Pulmonary artery endothelial cell (primary cell): ENCODE measurements at regions not wholly inside any gene's neighbourhood (a gene's known extent, or its start where the extent isn't known, plus 50 kb on each side); places are given as distances from the start of the nearest gene placed in this dataset.
A peak's percentile ranks its signal among the peaks of the same experiment; 100 is the strongest.
"Not testable (repeated sequence)": the region's sequence is repeated elsewhere in the genome, so short reads cannot be mapped to it uniquely, and the experiment has no call there.

Experiments
- DNase-seq: peaks from one replicate; pipeline ENCODE4 v3.0.0-alpha.2; 2011; ENCODE audit warnings: low read depth, low spot score

DNA sequence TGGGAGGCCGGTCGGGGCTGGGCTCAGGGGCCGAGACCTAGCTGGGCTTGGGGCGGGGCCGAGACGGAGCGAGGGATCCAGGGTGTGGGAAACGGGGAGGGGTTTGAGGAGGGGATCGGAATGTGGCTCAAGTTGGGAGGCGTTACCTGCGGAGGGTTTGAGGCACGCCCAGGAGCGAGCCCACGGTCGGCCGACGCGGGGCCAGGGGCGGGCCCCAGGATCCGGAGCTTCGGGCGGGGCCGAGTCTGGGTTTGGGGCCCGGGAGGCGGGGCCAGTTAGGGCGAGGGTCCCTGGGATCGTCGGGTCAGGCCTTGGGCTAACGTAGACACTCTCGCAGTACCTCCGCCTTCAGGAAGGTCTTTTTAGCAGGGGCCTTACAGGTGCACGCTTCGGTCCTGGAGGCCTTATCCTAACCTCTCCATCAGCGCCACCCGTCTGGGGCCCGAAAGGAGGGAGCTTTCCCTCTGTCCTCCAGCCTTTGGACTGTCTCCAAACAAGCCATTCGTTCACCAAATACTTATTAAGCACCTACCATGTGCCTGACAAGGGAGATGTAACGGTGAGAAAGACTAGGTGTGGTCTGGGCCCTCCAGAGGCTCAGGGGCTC, 228.2 kb upstream of the FRG2C start:
- DNase-seq, result not testable (repeated sequence)

- DNase-seq, result not testable (repeated sequence)
These were observed 223.1 kb upstream of the FRG2C start for GRCh38 chr3:75440986-75441385.

- not testable (repeated sequence) for DNase-seq
These were observed 219.5 kb upstream of the FRG2C start for GRCh38 chr3:75444634-75445033.

DNA sequence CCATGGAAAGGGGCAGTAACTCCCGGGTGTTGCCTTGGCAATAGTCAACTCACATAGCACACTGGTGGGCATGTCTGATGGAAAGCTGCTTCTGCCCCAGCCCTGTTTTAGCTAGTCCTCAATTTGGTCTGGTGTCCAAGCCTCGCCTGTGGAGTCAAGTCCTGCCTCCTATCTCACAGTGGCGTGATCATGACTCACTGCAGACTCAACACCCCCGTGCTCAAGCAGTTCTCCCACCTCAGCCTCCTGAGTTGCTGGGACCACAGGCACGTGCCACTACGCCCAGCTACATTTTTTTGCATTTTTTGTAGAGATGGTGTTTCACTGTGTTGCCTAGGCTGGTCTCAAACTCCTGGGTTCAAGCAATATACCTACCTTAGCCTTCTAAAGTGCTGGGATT, 218.9 kb upstream of the FRG2C start:
- not testable (repeated sequence) for DNase-seq

- not testable (repeated sequence) for DNase-seq
These were observed 217.2 kb upstream of the FRG2C start for GRCh38 chr3:75446948-75447347.

GRCh38 chr3:75453328-75453727, 210.8 kb upstream of the FRG2C start:
- DNase-seq, result peak; percentile 17

DNA sequence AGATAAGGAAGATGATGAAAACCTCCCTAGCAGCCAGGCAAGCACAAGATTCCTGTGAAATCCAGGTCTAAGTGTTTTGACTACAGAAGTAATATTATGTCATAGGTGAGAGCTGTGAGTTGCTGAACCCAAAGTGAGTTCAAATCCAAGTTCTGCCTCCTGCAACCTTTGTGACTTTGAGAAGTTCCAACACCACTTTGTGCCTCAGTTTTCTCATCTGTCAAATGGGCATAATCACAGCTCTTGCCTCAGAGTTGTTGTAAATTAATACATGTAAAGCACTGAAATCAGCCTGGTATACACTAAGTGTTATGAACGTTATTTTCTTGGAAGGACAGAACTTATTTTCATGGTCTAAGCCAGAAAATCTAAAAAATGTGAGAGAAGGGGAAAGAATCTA, 210.3 kb upstream of the FRG2C start:
- DNase-seq, result not testable (repeated sequence)

- not testable (repeated sequence) for DNase-seq
These were observed 189.6 kb upstream of the FRG2C start for GRCh38 chr3:75474530-75474929.

GRCh38 chr3:75496600-75496999, 167.5 kb upstream of the FRG2C start:
- DNase-seq, result not testable (repeated sequence)

DNA sequence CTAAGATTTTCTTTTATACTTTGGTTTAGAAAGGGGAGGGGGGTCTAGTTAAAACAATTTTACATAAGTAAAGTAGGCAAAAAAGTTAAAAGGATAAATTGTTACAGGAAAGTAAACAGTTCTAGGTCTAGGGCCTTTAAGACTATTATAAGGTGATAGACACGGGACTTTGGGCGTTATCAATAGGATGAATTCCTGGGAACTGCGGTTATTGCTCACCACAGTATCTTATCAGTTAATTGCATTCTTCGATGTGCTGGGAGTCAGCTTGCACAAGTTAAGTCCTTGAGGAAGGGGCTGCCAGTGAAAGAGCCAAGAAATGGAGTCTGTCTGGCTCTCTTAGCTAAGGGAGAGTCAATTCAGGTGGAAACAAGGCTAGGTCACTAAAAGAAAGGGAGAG, 163.8 kb upstream of the FRG2C start:
- DNase-seq, result not testable (repeated sequence)

DNA sequence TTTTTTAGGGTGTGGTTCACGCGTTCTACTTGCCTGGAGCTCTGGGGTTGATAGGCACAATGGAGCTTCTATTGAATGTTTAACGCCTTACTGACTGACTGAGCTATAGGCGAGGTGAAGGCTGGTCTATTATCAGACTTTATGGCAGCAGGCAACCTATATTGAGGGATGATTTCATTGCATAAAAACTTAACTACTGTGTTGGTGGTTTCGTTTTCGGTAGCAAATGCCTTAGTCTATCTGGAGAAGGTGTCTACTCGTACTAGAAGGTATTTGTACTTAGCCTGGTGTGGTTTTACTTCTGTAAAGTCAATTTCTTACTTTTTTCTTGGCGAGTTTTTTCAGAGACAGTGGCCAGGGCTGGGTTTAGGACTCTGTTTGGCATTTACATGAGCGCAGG, 162.0 kb upstream of the FRG2C start:
- not testable (repeated sequence) for DNase-seq

GRCh38 chr3:75502769-75503756, 161.1 kb upstream of the FRG2C start:
- not testable (repeated sequence) for DNase-seq

GRCh38 chr3:75506603-75507002, 157.5 kb upstream of the FRG2C start:
- DNase-seq, result no peak

DNA sequence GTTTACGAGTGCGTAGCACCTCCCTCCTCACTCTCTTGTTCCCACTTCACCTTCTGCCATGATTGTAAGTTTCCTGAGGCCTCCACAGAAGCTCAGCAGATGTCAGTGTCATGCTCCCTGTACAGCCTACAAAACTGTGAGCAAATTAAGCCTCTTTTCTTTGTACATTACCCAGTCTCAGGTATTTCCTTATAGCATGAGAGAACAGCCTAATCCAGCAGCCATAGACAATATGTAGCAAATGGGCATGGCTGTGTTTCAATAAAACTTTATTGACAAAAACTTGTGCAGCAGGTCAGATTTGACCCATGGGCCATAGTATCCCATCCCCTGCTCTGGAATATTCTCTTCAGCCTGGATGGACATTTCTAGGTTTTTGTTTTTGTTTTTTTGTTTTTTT, 156.2 kb upstream of the FRG2C start:
- DNase-seq, result not testable (repeated sequence)

GRCh38 chr3:75527657-75528056, 136.5 kb upstream of the FRG2C start:
- not testable (repeated sequence) for DNase-seq

GRCh38 chr3:75552095-75552494, 112.0 kb upstream of the FRG2C start:
- not testable (repeated sequence) for DNase-seq

GRCh38 chr3:75564427-75564826, 99.7 kb upstream of the FRG2C start:
- not testable (repeated sequence) for DNase-seq

DNA sequence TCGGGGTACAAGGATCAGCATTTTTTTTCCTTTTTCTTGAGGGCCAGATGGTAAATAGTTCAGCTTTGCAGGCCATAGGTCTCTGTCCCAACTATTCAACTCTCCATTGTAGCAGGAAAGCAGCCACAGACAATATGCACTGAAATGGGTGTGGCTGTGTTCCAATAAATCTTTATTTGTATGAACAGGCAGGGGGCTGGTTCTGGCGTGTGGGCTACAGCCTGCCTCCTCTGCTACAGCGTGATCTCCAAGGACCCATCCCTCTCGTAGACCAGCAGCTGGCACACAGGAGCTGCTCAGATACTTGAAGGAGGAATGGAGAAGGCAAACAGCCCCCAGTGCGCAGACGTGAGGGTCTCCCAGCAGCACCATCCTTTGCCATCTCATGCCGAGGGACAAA, 91.8 kb upstream of the FRG2C start:
- not testable (repeated sequence) for DNase-seq

DNA sequence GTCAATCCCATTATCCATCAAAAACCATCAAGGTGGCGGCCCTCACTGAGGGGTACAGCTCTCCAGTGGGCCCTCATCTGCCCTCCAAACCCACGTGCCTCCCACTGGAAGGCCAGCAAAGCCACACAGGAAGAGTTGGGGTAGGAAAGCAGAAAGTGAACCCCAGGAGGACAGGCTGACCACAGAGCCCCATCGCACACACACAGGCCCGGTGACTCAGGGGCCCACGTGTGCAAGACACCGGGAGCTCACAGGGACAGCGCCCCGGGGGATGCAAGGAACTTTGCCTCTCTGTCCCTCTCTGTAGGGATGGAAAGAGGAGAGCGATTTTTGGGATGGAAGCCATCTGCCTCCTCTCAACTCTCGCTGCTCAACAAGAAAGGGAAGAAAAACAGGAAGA, 85.0 kb upstream of the FRG2C start:
- not testable (repeated sequence) for DNase-seq

DNA sequence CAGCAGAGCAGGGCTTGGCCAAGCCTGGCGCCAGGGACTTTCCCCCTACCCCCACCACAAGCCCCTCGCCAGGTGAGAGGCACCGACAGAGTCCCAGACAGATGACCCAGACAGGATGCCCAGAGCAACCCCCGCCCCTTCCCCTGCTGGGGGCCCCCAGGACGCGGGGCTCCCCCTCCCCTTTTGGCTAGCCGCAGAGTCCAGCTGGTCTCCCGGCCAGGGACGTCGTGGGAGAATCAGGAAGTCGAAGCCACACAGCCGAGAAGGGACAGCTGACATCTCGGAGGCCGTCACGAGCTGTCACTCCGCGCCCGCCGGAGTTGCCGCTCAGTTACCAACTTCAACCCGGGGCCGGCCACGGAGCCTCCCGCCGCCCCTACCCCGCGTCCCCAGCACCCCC, 84.6 kb upstream of the FRG2C start:
- DNase-seq, result not testable (repeated sequence)

DNA sequence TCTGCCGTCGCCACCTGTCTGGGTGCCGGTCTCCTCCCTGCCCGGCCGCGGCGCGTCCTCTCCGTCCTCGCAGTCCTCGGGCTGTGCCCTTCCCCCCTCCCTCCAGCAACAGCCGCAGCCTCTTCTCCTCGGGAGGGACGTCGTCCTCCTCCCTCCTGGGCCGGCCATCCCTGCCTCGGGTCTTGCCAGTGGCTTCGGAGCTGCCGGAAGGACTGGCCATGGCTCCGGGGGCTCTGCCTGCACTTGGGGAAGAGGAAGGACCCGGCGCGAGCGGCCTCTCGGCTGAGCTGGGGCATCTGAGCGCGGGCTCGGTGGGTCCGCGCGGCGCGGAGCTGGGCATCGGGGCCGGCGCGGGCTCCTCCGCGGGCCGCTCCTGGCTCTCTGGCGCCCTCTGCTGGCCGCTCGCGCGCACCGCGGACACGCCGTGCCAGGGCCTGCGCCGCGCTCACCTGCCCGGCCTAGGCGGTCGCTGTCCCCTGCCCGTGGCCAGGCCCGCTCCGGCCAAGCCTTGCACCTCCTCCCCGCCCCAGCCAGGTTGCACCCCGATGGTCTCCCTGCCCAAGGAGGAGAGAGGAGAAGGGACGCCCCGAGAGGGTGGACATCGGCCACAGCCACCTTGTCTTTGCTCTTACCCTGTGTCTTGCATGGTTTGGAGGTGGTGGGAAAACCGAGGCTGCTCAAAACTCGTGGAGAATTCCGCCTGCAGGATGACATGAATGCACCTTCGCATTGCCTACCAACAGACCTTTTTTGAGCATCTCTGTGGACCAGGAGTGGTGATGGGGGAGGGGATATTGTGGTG, 83.9 kb upstream of the FRG2C start:
- not testable (repeated sequence) for DNase-seq

- not testable (repeated sequence) for DNase-seq
These were observed 81.6 kb upstream of the FRG2C start for GRCh38 chr3:75582536-75582935.
